DMS79 treated with DMSO at 0.1 percent for 48 hours (cell line): ENCODE measurements at regions not wholly inside any gene's neighbourhood (a gene's known extent, or its start where the extent isn't known, plus 50 kb on each side); places are given as distances from the start of the nearest gene placed in this dataset.

Experiments used
- DNase-seq: peaks from one replicate; lab custom pipeline; 2025; lab: John Stamatoyannopoulos, UW

- no peak for DNase-seq
Measured at GRCh38 chr4:1511441-1512041, 105.3 kb upstream of the NKX1-1 start.

GRCh38 chr4:1510931-1511330 is 104.7 kb upstream of the NKX1-1 start:
- DNase-seq, result no peak

DNA sequence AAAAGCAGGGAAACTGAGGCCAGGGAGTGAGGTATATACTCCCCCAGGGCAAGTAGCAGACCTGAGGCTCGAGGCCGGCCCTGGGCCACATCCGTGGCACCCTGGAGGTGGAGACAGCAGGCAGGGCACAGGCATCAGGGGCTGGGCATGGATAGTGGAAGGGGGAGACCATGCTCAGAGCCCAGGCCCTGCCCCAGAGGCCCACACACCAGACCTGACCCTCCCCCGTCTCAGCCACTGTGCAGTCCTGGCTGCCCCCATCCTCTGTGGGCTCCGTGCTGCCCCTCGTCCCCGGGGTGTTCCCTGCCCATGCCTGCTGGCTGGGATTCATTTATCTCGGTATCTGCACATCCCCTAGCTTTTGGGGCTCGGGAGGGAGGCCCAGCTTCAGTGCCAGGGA is 103.1 kb upstream of the NKX1-1 start:
- no peak for DNase-seq

DNA sequence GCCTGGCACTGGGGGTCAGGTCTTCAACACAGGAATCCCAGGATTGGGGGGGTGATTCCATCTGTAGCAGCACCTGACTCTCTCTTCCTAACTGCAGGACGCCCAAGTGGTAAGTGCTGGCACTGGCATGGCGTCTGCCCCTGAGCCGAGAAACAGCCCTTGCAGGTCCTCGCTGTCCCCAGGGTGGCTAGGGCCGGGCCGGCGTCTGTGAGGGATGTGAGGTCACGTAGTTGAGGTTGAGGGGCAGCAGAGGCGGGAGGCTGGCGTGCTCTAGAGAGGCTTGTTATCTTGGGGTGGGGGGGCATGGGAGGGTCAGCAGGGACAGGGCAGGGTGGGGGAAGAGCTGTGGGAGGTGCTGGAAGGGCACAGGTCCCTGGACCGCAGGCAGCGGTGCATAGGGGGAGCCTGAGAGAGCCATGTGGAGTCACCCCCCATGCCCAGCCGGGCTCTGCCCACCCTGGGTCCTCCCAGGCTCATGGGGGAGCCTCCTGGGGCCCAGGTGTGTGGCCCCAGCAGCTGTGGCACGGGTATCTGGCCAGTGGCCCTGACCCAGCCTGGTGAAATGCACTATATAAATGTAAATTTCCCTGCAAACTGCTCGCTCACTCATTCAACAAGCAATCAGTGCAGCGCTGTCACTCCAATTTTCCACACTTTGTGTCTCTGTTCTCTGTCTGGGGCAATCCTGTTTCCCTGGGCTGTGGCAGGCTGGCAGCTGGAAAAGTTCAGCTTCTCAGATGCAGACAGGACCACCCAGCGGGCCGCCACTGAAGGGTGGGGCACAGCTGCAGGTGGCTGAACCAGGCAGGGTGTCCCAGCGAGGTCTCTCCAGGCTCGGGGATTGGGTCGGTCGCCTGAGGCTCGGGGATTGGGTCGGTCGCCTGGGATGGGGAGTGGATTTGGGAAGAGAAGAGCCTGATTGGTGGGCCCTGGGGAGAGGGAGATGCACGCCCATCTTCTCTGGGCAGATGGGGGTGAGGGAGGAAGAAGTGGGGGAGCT is 102.2 kb upstream of the NKX1-1 start:
- no peak for DNase-seq

- no peak for DNase-seq
Measured at GRCh38 chr4:1506956-1507721, 100.9 kb upstream of the NKX1-1 start.

DNA sequence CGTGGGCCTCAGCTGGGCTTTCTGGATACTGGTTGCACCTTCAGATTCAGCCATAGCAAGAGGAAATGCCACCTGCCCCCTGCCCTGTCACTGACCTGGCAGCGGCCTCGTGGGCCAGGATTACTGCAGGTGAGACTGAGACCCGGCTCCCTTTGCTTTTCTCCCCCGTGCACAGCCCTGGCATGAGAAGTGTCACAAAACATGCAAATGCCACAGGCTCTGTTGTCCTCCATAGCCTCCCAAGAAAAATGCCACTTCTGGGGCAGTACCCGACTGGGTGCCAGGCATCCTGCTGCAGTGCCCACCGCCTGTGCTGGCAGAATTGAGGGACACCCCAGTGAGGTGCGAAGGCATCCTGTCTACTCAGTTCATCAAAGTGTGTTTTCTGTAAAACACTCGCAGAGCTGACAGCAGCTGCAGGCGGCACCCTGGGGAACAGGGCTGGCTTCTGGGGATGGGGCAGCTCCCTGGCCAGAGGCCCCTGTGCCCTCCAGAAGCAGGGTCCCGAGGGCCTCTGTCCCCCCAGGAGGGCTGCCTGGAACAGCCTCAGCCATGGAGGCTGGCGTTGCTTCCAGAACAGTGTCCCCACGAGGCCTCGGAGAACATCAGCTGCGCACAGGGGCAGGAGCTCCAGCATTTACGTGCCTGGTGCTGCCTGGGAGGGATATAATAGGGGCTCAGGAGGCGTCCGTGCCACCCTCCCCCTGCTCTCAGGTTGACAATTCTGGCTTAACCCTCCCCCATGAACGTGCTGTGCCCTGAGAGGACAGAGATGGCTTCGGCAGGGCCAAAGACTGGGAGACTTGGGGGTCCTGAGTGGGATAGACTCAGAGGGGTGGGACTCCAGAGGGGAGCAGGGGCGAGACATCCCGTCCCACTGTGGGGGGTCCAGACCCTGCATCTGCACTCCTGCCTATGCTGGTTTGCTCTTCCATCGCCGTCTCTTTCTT is 99.5 kb upstream of the NKX1-1 start:
- no peak for DNase-seq

DNA sequence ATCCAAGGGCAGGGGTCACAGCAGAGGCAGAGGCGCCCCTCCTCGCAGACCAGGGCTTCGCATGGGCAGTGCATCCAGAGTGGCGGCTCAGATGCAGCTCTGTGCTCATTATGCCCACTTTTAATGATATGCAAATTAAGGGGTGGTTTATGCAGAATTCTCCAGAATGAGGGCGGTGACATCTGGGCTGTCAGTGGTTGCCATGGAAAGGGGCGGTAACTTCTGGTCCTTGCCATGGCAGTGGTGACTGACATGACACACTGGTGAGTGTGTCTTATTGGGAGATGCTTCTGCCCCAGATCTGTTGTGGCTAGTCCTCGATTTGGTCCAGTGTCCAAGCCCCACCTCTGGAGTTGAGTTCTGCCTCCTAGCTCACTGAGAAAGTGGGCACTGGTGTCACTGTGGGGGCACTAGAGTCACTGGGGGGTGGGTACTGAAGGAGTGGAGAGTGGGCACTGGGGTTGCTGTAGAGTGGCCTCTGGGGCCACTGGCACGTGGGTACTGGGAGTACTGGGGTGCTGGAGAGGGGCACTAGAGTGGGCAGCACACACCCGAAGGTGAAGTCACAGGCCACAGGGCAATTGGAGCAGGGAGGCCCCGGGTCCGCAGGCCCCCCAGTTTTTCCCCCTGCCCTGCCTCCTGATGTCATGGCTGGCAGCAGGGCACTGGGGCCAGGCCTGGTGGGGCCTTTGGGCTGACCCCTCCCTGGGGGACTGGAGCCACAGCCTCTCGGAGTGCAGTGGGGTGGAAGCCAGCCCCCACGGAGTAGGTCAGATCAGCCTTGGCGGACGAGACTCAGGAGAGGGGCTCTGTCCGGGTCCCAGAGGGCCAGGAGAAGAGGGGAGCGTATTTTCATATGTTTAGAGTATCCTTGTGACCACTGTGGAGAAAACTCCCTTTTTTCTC is 98.6 kb upstream of the NKX1-1 start:
- no peak for DNase-seq

GRCh38 chr4:1503583-1504471 is 97.6 kb upstream of the NKX1-1 start:
- DNase-seq, result no peak

DNA sequence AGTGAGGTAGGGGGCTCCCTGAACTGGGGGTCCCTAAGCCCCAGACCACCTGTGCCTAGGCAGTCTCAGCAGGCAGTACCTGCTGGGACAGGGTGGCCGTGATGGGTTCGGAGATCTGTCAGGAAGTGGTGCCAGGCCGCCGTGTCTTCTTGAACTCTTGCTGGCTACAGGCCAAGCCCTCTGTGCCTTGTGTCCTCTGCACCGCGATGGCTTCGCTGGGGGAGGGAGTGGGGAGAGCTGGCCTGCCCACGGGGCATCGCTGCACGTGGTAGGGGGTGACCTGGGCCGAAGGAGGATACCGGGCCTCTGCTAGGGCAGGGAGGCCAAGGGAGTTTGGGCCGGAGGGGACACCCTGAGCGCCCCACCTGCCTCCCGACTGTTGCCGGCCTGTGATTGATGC is 96.7 kb upstream of the NKX1-1 start:
- DNase-seq, result no peak

DNA sequence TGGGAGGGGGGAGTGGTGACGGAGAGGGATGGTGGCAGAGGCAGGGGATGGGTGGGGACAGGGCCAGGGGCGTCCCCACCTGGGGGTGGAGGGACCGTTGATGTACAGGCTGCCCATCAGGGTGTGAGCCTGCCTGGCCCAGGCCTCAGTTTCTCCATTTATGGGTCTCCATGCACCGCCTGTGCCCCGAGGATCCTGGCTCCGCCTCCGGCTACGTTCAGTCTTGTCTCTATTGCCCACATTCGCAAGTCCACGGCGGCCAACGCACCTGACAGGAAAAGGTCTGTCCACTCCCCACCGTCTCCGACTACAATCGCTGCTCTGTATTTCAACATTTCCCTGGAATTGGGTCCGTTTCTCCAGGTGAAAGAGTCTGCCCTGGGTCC is 96.3 kb upstream of the NKX1-1 start:
- DNase-seq, result no peak

DNA sequence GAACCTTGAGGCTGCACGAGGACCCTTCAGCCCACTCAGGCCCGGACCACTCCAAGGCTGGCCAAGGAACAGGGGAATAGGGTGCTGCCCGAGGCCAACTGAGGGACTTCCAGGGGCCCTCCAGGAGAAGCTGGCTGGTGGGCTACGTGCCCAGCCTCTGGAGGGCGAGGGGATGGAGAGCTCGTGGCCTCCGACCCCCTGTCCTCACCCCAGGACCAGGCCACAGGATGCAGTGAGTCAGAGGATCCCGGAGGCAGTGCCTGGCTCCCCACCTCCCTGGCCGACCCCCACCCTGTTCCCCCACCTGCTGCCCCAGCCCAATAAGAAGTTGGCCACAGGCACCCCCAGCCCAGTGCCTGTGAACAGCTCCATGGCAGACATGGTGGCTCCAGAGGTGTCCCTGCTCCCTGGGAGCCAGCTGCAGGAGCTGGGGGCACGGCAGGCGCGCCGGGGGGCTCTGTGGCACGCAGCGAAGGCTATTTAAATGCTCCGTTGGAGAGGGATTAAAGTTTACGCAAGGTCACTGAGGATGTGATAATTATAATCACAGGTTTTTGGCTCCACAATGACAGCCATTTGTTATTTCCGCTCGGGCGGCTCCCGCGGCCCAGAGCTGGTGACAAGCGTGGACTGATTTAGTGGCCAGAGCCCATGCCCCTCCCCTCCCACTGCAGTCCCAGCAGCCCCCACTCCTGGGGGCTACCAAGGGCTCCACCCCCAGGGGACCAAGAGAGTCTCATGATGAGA is 95.7 kb upstream of the NKX1-1 start:
- DNase-seq, result no peak

- DNase-seq, result no peak
Measured at GRCh38 chr4:1500966-1501753, 94.9 kb upstream of the NKX1-1 start.

GRCh38 chr4:1500231-1500965 is 94.2 kb upstream of the NKX1-1 start:
- DNase-seq, result no peak

- no peak for DNase-seq
Measured at GRCh38 chr4:1499465-1499864, 93.2 kb upstream of the NKX1-1 start.

DNA sequence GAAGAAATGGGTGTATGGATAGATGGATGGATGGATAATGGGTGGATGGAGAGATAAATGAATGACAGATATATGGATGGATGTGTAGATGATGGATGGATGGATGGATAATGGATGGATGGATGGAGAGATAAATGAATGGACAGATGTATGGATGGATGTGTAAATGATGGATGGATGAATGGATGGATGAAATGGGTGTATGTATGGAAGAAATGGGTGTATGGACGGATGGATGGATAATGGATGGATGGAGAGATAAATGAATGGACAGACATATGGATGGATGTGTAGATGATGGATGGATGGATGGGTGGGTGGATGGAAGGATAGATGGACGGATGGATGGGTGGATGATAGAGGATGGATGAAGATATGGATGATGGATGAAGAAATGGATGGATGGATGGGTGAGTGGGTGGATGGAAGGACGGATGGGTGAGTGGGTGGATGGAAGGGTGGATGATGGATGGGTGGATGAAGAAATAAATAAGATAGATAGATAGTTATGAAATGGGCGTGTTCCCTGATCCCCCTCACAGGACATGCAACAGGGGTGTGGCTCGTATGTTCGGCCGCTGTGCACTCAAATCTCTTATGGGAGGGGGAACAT is 91.1 kb upstream of the NKX1-1 start:
- DNase-seq, result no peak

DNA sequence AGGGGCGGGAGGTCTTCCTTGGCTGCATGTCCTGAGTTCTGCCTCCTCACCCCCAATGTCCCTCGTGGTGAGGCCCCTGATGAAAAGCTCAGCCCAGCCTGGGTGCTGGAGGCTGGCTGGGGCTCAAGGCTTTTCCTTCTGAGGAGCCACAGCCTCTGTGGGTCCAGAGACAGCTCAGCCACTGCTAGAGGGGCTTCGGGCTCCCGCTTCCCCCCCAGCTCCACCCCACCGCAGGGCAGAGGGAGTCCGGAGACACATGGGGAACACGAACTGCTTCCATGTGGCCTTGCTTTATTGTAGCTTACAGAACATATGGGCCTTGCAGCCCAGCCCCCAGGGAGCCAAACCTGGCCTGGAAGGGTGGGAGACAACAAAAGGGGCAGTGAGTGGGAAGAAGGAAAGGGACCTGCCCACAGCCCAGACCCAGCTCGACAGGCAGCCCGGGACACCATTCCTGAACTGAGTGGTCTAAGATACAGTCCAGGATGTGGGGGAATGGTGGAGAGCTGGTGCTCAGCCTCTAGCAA is 89.9 kb upstream of the NKX1-1 start:
- DNase-seq, result no peak
